ENCODE measurements at regions not wholly inside any gene's neighbourhood (a gene's known extent, or its start where the extent isn't known, plus 50 kb on each side); places are given as distances from the start of the nearest gene placed in this dataset.

DNA sequence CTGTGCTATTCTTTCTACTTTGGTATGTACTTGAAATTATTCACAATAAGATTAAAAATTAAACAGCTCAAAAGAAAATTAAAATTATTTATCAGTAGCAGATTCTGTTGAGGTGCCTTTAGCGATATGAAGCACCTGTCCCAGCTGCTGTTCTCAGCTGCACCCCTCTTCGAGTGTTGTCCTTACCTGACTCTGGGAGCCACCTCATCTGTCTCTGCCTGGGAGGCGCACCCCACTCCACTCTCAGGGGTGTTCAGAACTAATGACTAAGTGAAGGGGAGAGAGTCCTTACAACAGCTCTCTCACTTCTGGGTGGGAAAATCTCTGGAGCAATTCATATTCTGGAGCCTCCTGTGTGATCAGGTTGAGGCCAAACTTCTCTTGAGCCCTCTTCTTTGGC is 745.7 kb downstream of the RFPL4B start:
- no peak for DNase-seq
- Histone ChIP-seq H3K4me1 (peaks cover 5% of the 10 kb centered on the region), H3K36me3 (no peaks in the 10 kb centered on the region), H3K9me3 (no peaks in the 10 kb centered on the region), H3K4me3 (ENCODE audit: low read depth, low read length) (no peak overlapping the region), H3K27me3 (no peaks in the 10 kb centered on the region)
- TF ChIP-seq, protein P1, sequence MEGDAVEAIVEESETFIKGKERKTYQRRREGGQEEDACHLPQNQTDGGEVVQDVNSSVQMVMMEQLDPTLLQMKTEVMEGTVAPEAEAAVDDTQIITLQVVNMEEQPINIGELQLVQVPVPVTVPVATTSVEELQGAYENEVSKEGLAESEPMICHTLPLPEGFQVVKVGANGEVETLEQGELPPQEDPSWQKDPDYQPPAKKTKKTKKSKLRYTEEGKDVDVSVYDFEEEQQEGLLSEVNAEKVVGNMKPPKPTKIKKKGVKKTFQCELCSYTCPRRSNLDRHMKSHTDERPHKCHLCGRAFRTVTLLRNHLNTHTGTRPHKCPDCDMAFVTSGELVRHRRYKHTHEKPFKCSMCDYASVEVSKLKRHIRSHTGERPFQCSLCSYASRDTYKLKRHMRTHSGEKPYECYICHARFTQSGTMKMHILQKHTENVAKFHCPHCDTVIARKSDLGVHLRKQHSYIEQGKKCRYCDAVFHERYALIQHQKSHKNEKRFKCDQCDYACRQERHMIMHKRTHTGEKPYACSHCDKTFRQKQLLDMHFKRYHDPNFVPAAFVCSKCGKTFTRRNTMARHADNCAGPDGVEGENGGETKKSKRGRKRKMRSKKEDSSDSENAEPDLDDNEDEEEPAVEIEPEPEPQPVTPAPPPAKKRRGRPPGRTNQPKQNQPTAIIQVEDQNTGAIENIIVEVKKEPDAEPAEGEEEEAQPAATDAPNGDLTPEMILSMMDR (IDR thresholded peaks at IDR 0.05; ENCODE audit: low read depth, low read length) = no peak

DNA sequence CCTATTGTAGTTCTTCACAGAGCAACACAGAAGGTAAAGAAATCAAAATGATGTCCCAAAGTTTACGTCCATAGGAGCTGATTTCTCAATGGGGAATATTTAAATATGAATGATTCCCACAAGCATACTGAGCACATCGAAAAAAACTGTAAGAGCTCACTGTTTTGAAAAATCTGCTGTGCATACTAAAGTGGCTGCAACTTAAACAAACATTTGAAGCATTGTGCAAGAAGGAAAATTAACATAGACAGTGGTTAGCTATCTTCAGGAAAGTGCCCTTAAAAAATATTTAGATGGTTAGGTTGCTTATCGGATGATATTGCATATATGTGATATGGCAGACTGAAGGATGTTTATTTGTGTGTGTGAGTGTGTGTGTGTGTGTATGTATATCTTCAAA is 747.6 kb downstream of the RFPL4B start:
- Histone ChIP-seq H3K27me3 (no peaks in the 10 kb centered on the region), H3K4me3 (ENCODE audit: low read depth, low read length) (no peak overlapping the region), H3K9me3 (no peaks in the 10 kb centered on the region), H3K36me3 (no peaks in the 10 kb centered on the region), H3K4me1 (peaks cover 5% of the 10 kb centered on the region)
- TF ChIP-seq, protein P1 (IDR thresholded peaks at IDR 0.05; ENCODE audit: low read depth, low read length) = no peak
- DNase-seq = no peak

DNA sequence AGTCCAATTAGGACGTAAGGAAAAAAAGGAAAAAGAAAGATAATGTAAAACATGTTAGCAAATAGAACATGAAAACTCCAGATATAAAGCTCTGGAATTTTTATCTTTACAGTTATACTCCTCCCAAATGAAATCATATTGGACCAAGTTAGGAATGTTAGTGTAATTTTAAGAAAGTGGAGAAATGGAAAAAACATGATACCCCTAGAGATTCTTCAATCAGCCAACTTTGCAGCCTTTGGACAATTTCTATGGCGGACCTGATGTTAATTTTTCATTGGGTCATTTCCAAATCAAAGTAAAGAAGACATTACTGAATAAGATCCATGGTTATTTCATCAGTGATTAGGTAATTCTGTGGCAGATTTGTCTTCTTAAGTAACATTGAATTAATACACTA is 748.7 kb downstream of the RFPL4B start:
- TF ChIP-seq, protein P1 (IDR thresholded peaks at IDR 0.05; ENCODE audit: low read depth, low read length) = no peak
- Histone ChIP-seq H3K36me3 (no peaks in the 10 kb centered on the region), H3K4me3 (ENCODE audit: low read depth, low read length) (no peak overlapping the region), H3K4me1 (peaks cover 5% of the 10 kb centered on the region), H3K9me3 (no peaks in the 10 kb centered on the region), H3K27me3 (no peaks in the 10 kb centered on the region)
- DNase-seq = no peak

DNA sequence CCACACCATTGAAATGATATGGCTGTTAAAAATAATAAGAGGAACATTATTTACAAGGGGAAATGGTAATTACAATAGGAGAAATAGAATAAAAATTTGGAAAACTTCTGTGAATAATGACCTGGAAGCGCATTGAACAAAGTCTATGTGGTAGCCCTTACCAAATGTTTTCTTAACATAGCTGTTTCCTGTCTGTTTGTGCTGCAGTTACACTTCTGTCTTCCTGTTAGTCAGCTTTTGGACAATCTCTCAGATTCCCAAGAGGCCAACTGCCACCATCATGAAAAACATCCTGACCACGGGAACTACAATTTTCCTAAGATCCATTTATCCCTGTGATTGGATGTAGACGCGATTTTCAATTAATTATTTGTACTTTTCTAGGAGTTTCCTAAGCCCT is 754.4 kb upstream of the MARCKS start:
- Histone ChIP-seq H3K9me3 (no peaks in the 10 kb centered on the region), H3K4me3 (ENCODE audit: low read depth, low read length) (no peak overlapping the region), H3K27me3 (no peaks in the 10 kb centered on the region), H3K4me1 (no peaks in the 10 kb centered on the region), H3K36me3 (no peaks in the 10 kb centered on the region)
- TF ChIP-seq, protein P1 (IDR thresholded peaks at IDR 0.05; ENCODE audit: low read depth, low read length) = no peak
- no peak for DNase-seq

DNA sequence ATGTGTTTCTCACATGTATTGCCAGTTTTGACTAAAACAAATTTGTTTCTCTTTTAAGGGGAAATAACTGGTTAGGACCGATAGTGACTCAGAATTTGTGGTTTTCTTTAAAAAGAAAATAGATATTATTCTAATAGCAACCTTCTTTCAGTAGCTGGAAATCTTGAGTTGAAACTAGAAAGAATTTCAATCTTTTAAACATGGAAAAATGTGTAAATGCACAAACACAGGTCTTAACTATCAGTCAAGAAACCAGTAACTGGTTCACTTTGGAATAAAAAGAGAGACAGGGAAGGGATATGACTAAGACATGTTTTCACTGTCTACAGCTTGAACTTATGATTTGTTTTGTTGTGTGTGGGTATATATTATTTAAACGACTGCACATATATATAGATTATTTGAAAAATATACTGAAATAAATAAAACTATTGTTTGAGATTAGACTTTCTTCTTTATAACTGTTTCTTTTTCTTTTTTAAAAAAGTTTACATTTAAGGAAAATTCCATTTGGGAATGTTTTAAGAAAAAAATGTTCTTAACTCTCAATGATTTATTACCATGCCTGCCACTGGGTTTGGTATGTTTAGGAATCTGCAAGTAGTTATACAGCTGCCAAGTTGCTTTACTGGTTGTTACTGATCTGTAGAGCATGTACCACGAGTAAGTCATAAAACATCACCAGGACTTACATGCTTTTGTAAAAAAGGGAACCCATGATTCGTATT is 753.3 kb upstream of the MARCKS start:
- Histone ChIP-seq H3K4me3 (ENCODE audit: low read depth, low read length) (no peak overlapping the region), H3K4me1 (no peaks in the 10 kb centered on the region), H3K9me3 (no peaks in the 10 kb centered on the region), H3K27me3 (no peaks in the 10 kb centered on the region), H3K36me3 (no peaks in the 10 kb centered on the region)
- TF ChIP-seq, protein P1 (IDR thresholded peaks at IDR 0.05; ENCODE audit: low read depth, low read length) = no peak
- no peak for DNase-seq

DNA sequence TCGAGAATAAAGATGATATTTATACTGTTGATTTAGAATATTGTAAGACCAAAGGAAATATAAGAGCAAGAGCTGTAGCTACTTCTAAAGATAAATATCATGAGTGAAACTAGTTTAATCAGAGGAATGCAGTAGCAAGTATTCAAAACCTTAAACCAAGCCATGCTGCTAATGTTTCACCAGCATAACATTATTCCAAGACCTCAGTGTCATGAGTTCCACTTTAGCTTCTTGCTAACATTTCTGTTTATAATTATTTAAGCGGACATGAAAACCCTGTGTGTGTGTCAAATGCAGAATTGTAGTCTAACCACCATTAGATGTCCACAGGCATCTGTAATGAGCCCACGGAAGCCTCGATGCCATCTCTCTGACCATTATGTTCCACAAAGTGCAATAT is 752.6 kb upstream of the MARCKS start:
- no peaks in the 10 kb centered on the region for H3K27me3 ChIP-seq
- no peak overlapping the region for H3K4me3 ChIP-seq (ENCODE audit: low read depth, low read length)
- no peak for DNase-seq
- H3K4me1 ChIP-seq = no peaks in the 10 kb centered on the region
- TF ChIP-seq, protein P1 (IDR thresholded peaks at IDR 0.05; ENCODE audit: low read depth, low read length) = no peak
- H3K36me3 ChIP-seq = no peaks in the 10 kb centered on the region
- no peaks in the 10 kb centered on the region for H3K9me3 ChIP-seq
